Iris pigment epithelial cell (primary cell): ENCODE measurements at regions not wholly inside any gene's neighbourhood (a gene's known extent, or its start where the extent isn't known, plus 50 kb on each side); places are given as distances from the start of the nearest gene placed in this dataset.

Source experiments
- DNase-seq: peaks from one replicate; pipeline ENCODE4 v3.0.0-alpha.2; 2011; ENCODE audit warnings: low read depth

GRCh38 chr20:50344232-50345071 is 153.8 kb downstream of the CEBPB start:
- no peak for DNase-seq

- DNase-seq: no peak
These were observed 155.2 kb downstream of the CEBPB start for GRCh38 chr20:50345712-50346373.

DNA sequence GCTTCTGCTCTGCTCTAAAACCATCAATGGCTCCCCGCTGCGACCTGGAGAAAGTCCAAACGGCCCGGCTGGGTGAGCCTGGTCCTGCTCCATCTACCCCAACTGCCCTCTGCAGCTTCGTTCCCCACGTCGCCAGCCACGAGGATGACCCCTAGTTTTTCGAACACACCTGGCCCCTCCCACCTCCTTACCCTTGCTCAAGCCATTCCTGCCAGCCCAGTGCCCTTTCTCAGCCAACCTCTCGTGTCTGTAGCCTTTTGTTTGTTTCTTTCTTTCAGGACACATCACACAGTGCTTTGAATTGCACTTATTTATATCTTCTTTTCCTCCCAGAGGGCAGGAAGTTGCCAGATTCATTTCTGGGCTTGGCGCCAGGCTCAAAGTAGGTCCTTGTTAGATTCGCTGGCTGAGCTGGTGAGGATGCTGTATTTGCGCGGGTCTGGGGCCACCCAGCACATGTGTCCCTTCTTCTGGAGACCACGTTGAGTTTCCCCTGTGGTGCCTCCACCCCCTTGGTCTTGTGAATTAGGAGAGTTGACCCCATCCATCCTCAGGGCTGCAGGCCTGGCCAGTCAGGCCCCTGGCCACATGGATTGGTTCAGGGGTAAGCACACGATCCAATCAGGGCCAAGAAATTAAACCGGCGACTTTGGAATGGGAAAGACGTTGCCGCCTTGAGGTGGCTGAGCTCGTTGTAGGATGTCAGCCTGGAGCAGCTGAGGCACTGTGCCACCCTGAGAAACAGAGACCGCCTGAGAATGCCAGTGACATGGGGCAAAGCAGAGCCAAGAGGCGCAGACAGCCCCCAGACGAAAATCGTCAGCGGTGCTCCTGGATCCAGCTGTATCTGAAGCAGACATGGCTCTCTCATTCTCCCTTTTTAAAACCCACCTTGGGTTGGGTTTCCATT is 156.0 kb downstream of the CEBPB start:
- DNase-seq: peak; percentile 89

DNA sequence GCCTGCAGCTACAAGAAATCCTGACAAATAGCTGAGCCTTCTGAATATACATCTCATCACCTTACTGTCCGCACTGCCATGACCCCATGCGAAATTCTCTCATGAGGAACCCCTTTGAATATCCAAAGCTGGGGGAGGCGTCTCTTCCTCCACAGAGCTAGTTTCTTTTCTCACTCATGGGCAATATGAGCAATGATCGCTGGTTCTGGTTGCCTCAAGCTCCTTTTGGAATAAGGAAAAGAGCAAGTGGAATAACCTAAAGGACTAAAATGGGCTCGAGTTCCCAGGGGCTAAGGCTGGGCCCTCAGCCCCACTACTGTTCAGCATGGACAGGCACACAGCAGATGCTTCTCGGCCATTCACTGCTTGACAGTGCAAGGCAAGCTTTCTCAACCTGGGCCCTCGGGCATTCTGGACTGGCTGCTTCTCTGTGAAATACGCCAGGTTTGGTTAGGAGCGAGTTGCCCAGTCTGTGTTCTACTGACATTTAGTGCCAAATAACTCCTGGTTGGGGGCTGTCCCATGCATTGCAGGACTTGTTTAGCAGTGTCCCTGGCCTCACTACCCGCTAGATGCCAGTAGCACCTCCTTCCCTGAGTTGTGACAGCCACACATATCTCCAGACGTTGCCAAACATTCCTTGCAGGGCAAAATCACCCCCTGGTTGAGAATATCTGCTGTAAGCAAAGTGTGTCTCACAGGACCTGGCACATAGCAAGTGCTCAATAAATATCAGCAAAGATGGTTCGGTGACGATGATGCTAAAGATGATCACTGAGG is 156.8 kb downstream of the CEBPB start:
- no peak for DNase-seq

GRCh38 chr20:50348096-50348495 is 157.5 kb downstream of the CEBPB start:
- DNase-seq: no peak

DNA sequence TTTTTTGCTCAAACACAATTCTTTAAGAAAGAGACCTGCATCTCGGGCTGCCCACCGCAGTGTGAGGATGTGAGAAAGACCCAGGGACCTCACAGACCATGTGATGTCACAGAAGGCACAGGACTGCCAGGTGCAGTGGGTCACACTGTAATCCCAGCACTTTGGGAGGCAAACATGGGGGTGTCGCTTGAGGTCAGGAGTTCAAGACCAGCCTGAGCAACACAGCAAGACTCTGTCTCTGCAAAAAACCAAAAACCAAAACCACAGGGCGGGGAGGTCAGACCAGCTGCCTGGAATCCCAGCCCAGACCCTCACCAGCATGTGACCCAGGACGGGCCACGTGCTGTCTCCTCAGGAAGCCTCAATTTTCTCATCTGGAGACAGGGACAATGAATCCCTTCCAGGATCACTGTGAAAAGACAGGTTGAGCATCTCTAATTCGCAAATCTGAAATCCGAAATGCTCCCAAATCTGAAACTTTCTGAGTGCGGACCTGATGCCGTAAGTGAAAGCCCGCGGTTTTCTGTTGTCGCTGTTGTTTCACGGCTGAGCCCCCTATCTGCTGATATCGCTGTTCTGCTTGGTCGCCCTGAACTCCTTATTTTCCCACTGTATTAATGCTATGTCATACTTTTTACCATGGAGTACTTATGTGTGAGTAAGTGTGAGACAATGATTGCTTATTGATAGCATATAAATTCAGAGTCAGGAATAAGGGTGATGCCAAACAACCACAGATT is 159.5 kb upstream of the PTPN1 start:
- DNase-seq: no peak

DNA sequence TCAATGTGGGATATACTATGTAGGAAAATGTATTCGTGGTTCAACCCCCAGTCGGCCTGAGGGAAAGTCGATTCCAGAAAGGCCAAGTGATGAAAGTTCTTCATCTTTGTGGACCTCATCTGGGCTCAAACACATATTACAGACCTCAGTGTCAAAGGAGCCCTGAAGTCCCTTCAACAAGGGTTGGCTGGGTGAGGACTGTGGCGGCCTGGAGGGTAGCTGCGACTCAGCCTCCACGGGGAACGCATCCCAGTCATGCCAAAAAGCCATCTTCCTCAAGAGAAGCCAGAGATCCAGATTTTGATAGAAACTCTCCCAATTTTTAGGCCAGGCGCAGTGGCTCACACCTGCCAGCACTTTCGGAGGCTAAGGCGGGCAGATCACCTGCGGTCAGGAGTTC is 158.6 kb upstream of the PTPN1 start:
- no peak for DNase-seq

DNA sequence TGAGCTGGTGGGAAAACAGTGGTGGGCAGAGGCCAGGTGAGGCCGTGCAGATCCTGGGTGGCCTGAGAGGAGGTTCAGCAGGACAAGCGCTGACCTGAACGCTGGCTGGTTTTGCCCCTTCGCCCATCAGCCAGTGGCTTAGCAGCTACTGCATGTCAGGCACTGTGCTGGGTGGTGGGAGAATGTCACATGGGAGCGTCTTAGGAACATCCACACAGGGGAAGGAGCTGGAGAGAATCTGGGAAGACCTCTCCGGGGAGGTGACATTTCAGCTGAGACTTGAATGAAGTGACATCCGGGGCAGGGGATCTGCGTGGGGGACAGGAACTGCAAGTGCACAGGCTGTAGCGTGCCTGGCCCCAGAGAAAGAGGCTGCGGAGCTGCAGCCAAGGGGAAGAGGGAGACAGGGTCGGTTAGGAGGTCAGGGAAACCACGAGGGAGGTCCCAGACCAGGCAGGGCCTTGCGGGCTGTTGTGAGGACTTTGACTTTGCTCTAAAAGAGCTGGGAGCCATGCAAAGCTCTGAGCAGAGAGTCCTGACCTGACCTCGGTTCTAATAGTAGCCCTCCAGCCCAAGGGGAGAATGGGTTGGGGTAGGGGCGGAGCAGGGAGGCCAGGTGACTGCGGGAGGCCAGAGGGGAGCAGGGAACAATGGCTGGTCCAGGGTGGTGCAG is 156.8 kb upstream of the PTPN1 start:
- no peak for DNase-seq

GRCh38 chr20:50354721-50355589 is 155.2 kb upstream of the PTPN1 start:
- no peak for DNase-seq

DNA sequence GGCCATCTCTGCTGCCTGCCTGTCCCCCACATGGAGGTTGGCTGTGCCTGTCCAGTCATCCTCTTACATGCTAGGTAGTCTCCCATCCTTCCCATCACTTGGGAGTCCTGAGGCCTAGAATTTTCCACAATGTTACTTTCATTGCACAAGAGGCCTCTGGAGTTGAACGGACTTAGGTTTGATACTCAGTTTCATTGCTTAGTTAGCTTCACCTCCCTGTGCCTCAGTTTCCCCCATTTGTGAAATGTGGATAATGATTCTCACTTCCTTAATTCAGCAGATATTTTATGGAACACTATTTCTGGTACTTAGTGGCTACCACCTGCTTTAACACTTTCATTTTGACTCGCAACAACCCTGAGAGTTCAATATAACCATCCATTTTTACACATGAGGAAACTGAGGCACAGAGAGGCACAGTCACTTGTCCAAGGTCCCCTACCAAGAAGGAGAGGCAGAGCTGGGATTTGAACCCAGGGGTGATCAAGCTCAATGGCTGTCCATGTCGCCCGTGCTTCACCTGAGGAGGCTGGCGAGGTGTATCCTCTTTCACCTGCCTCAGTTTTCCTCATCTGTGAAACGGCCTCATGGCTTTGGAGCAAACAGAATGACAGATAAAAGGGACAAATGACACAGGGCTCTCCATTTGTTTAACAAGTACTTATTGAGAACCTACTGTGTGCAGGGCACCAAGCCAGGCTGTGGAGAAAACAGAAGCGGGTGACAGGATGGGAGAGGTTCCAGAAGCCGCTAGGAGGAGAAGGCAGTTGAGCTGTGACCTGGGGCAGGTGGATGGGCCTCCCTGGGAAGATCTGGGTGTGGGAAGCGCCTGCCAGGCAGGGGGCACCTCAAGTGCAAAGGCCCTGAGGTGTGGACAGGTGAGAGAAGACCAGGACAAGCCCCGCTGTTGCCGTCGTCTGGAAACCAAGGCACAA is 154.3 kb upstream of the PTPN1 start:
- DNase-seq: no peak

DNA sequence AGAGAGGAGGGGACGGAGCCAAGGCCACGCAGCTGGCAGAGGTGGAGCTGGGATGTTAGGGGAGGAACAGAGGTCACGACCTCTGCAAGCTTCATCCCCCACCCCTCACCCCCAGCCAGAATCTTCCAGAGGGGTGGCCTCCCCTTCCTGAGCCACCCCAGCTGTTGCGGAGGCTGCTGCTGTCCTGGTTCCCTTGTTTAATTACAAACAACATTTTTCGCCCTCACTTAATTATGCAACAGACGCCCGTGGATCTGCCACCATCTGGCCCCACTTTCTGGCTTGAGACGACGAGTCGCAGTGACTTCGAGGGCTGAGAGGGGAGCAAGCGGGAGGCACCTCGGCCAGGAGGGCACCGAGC is 153.7 kb upstream of the PTPN1 start:
- DNase-seq: no peak

GRCh38 chr20:50356962-50357782 is 153.0 kb upstream of the PTPN1 start:
- DNase-seq: no peak

DNA sequence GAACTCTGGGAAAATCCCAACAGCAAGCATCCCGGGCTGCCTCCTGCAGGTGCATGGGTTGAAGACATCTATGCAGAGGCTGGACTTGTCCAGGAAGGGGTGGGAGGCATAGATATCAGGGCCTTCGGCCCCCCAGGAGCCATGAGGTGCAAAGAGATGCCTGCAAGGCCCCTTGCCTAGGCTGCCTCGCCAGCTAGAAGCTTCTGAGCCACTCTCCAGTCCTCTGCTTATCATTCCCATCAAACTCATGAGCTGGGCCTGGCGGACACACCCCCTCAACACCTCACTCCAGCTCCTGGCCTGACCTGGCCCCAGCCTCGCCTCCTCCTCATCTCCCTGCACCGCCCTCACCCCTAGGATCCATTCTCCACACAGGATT is 152.4 kb upstream of the PTPN1 start:
- no peak for DNase-seq

DNA sequence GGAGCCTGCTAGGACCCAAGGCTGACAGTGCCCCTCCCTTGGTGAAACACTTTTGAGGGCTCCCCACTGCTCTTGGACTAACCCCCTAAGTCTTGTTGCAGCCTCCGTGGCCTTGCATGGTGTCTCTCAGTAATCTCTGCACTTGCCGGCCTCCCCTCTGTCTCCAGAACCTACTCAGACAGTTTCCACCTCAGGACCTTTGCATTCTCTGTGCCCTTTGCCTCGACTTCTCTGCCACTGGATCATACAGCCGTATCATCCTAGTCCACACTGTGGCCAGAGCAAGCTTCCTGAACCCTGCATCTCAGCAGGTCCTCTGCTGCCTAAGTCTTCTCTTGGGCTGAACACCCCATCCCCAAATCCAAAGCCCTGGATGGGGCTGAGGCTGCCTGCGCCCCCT is 152.0 kb upstream of the PTPN1 start:
- DNase-seq: no peak

- no peak for DNase-seq
These were observed 151.2 kb upstream of the PTPN1 start for GRCh38 chr20:50358971-50359370.

DNA sequence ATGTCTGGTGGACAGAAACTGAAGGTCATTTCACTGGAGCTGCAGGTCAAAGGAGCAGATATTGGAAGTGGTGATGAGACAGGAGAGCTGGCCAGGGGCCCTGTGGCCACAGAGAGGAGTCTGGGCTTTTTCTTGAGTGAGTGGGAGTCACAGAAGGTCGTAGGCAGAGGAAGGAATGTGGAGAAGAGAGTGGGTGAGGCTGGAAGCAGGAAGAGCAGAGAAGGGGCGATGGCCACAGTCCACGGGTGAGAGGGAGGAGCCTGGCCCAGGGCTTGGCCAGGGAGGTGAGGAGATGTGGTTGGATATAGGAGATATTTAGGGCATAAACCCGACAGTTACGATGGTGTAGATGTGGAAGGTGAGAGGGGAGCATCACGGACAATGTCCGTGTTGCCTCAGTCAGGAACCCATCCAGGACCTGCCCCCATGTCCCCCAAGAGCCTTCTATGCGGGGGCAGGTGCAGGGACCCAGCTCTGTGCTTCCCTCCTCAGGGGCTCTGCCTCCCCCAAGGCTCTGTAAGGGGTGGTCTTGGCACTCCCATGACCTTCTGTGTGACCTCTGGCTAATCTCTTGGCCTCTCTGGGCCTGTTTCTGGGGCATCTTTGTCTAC is 150.5 kb upstream of the PTPN1 start:
- no peak for DNase-seq

- DNase-seq: no peak
These were observed 149.9 kb upstream of the PTPN1 start for GRCh38 chr20:50360218-50360672.
